Head of caudate nucleus (tissue), 42 donors: ENCODE measurements at regions not wholly inside any gene's neighbourhood (a gene's known extent, or its start where the extent isn't known, plus 50 kb on each side); places are given as distances from the start of the nearest gene placed in this dataset.
A peak's percentile ranks its signal among the peaks of the same experiment; 100 is the strongest.
"Not testable (repeated sequence)": the region's sequence is repeated elsewhere in the genome, so short reads cannot be mapped to it uniquely, and the experiment has no call there.

Experiments
- DNase-seq, 42 donors: peaks; one replicate each; pipeline versions ENCODE4 v3.0.0 to v3.0.0-alpha.2; 2020 to 2021; ENCODE audit warnings: mixed read lengths in 7 of 42
- intact Hi-C: fragments of 100-400 bp; cut with DNase I; formaldehyde crosslinking; loops from one replicate; pipeline ENCODE4 v1.15.0; 2022

DNA sequence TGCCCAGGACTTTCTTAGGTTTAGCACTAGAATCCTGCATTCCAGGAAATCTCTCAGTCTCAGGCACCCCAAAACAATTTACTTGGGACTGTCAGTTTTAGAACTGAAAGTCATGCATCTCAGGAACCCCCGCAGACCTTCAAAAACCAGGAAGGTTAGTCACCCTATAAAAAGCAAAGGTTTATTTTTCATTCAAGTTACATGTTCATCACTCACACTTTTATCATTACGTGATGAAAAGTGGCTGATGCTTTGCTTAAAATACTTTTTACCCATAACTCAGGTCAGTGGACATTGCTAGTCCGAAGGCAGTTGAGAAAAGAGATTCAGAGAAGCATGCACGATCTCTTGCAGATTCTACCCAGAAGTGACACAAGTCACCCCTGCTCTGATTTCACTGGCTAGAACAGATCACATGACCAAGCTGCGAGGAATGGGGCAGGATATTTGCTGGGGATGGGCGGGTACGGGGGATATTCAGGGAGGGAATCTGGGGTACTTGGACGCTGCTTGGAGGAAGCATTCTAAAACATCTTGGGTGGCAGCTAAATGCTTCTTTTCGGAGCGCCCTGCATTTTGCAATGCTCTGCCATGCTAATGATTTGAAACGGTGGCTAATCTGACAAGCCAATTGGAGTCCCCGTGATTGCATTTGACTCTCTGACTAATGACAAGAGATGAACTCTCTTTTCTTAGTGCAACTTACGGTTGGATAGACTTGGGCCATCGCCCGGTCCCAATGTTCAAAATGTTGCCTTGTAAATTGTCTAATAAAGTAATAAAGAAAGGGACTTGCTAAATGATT is 110.2 kb downstream of the MIAT start:
- peak in 40 of 42 donors; percentile 14 to 73 (median 50) for DNase-seq
- intact Hi-C loops = no loop called here

DNA sequence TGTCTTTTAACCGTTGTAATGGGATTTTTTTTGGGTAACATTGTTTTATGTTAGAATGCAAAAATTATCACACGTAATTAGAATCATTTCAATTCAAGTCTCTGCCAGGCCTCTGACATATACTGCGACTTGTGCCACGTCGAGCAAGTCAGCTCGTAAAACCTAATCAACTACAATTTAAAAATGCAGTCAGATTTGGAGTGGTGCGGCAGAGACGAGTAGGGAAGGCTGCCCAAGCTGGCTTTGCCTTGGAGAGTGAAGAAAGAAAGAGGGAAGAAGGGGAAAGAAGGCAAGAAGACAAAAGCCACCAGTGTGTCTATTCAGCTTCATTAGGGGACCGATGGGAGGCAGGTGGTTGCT is 110.7 kb downstream of the MIAT start:
- DNase-seq = no peak
- intact Hi-C loops = no loop called here

GRCh38 chr22:26768952-26769351 is 111.6 kb downstream of the MIAT start:
- intact Hi-C loops = no loop called here

GRCh38 chr22:26769663-26770062 is 112.3 kb downstream of the MIAT start:
- intact Hi-C loops = no loop called here
- no peak for DNase-seq

More at GRCh38 chr22:26768952-26769351, 111.6 kb downstream of the MIAT start:
- DNase-seq = no peak

GRCh38 chr22:26770624-26771023 is 113.2 kb downstream of the MIAT start:
- intact Hi-C loops = no loop called here
- DNase-seq = no peak

DNA sequence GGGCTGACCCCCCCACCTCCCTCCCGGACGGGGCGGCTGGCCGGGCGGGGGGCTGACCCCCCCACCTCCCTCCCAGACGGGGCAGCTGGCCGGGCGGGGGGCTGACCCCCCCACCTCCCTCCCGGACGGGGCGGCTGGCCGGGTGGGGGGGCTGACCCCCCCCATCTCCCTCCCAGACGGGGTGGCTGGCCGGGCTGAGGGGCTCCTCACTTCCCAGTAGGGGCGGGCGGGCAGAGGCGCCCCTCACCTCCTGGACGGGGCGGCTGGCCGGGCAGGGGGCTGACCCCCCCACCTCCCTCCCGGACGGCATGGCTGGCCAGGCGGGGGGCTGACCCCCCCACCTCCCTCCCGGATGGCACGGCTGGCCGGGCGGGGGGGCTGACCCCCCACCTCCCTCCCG is 115.7 kb downstream of the MIAT start:
- intact Hi-C loops, DNase-seq: not testable (repeated sequence)

- no peak for DNase-seq
- intact Hi-C loops = no loop called here
Observed at GRCh38 chr22:26775394-26775793, 118.0 kb downstream of the MIAT start.

GRCh38 chr22:26777156-26777801 is 119.9 kb downstream of the MIAT start:
- intact Hi-C loops = no loop called here
- no peak for DNase-seq

- DNase-seq = no peak
- intact Hi-C loops = no loop called here
Observed at GRCh38 chr22:26778372-26778771, 121.0 kb downstream of the MIAT start.

DNA sequence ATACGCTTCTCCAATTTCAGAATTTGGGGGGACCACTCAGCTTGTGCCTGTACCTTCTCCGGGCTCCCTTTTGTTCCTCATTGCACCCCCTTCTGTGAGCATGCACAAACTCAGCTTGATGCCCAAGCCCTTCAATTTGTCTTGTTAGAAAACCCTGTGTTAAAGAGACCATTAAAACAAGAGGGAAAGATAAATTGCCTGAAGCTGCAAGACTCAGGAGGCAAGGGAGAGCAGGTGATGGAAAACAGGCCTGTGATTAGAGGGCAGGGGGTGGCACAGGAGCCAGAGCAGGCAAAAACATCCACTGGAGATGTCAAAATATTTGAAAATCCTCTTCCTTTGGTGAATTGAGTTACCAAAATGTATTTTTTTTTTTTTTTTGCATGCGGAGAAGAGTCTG is 121.7 kb downstream of the MIAT start:
- DNase-seq = no peak
- intact Hi-C loops = no loop called here

GRCh38 chr22:26779929-26780328 is 122.5 kb downstream of the MIAT start:
- intact Hi-C loops = no loop called here
- no peak for DNase-seq

- no peak for DNase-seq
Observed at GRCh38 chr22:26780521-26780920, 123.1 kb downstream of the MIAT start.

GRCh38 chr22:26781062-26781461 is 123.7 kb downstream of the MIAT start:
- intact Hi-C loops = no loop called here

More at GRCh38 chr22:26780521-26780920, 123.1 kb downstream of the MIAT start:
- intact Hi-C loops = no loop called here

GRCh38 chr22:26781596-26781995 is 124.2 kb downstream of the MIAT start:
- intact Hi-C loops = no loop called here
- DNase-seq = no peak

More at GRCh38 chr22:26781062-26781461, 123.7 kb downstream of the MIAT start:
- DNase-seq = no peak

DNA sequence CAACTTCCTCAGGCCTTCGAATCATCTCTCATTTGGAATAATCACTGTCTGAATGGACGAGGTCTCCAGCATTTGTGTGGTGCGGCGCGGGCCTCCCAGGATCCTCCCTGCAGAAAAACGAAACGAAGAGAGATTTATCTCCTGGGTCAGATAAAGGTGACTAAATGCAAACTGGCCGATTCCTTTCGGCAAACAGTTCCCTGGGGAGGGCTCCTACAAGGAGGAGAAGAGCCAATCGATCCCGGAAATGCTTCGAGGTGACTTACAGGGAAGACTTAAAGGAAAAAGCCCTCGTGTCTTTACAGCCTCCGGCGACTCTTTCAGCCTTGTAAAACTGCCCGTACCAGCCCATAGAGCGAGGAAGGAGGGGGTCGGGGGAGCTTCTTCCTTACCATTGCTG is 126.5 kb downstream of the MIAT start:
- intact Hi-C loops = no loop called here
- DNase-seq = no peak

DNA sequence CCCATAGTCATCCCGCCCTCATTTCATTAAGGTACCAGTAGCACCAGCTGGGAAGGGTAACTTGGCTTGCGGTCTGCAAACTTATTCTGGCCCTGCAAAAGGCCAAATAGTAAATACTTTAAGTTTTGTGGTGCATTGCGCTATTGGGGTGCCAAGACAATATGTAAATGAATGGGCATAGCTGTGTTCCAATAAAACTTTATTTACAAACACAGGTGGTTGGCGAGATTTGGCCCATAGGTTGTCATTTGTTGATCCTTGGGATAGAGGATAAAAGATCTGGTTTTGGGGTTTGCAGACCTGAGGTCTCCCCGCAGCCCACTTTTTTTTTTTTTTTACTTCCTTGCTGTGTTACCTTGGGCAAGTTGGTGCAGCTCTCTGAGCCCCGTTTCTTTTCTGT is 127.4 kb downstream of the MIAT start:
- intact Hi-C loops = no loop called here
- DNase-seq = no peak

- DNase-seq = no peak
- intact Hi-C loops = no loop called here
Observed at GRCh38 chr22:26785932-26786331, 128.5 kb downstream of the MIAT start.

- intact Hi-C loops = no loop called here
- no peak for DNase-seq
Observed at GRCh38 chr22:26786398-26786797, 129.0 kb downstream of the MIAT start.

- intact Hi-C loops = no loop called here
- no peak for DNase-seq
Observed at GRCh38 chr22:26789951-26790350, 132.6 kb downstream of the MIAT start.

- intact Hi-C loops = no loop called here
- DNase-seq = no peak
Observed at GRCh38 chr22:26792522-26792921, 135.1 kb downstream of the MIAT start.

GRCh38 chr22:26796785-26797184 is 139.4 kb downstream of the MIAT start:
- intact Hi-C loops = no loop called here

More at GRCh38 chr22:26796785-26797184, 139.4 kb downstream of the MIAT start:
- no peak for DNase-seq
